GM23338 (cell line): ENCODE measurements at regions not wholly inside any gene's neighbourhood (a gene's known extent, or its start where the extent isn't known, plus 50 kb on each side); places are given as distances from the start of the nearest gene placed in this dataset.

Experiments used
- ATAC-seq: fragments of 200-7000 bp; cut with Tn5 transposase; 3 replicates; pipeline ENCODE4 v1.9.1; 2020
- DNase-seq: peaks from one replicate; pipeline ENCODE4 v3.0.0-alpha.2; 2015; ENCODE audit warnings: low spot score
- H2AFZ ChIP-seq: fragments of 200-600 bp; sonication (generic); 2 replicates; pipeline ENCODE4 v1.8.0; 2016; ENCODE audit warnings: antibody characterized with exemption, mild to moderate bottlenecking, moderate library complexity
- H3F3A ChIP-seq: fragments of 200-600 bp; sonication (generic); replicated peaks from 2 replicates; pipeline ENCODE4 v1.8.0; 2017; ENCODE audit warnings: antibody characterized with exemption, mixed run types, low read depth
- H3K27ac ChIP-seq: fragments of 200-600 bp; sonication (generic); 2 replicates; pipeline ENCODE4 v1.6.1; 2016; ENCODE audit warnings: low read depth
- H3K27me3 ChIP-seq: fragments of 200-600 bp; sonication (generic); 2 replicates; pipeline ENCODE4 v1.8.0; 2016; ENCODE audit warnings: mild to moderate bottlenecking, mixed run types, moderate library complexity; ENCODE audit not compliant: insufficient read depth
- H3K36me3 ChIP-seq: fragments of 200-600 bp; sonication (generic); 2 replicates; pipeline ENCODE4 v1.8.0; 2016; ENCODE audit warnings: mild to moderate bottlenecking; ENCODE audit not compliant: insufficient read depth
- H3K4me1 ChIP-seq: fragments of 200-600 bp; sonication (generic); 2 replicates; pipeline ENCODE4 v1.8.0; 2016; ENCODE audit warnings: mild to moderate bottlenecking, moderate library complexity; ENCODE audit not compliant: insufficient read depth
- H3K4me2 ChIP-seq: fragments of 200-600 bp; sonication (generic); 2 replicates; pipeline ENCODE4 v1.7.1; 2017; ENCODE audit warnings: mixed run types
- H3K4me3 ChIP-seq: fragments of 200-600 bp; sonication (generic); 2 replicates; pipeline ENCODE4 v1.6.1; 2016; ENCODE audit warnings: mixed run types
- H3K79me2 ChIP-seq: fragments of 200-600 bp; sonication (generic); replicated peaks from 2 replicates; pipeline ENCODE4 v1.8.0; 2017; ENCODE audit warnings: mild to moderate bottlenecking; ENCODE audit not compliant: insufficient read depth
- H3K9me2 ChIP-seq: fragments of 200-600 bp; sonication (generic); 2 replicates; pipeline ENCODE4 v1.8.0; 2017; ENCODE audit not compliant: insufficient read depth
- H4K20me1 ChIP-seq: fragments of 200-600 bp; sonication (generic); replicated peaks from 2 replicates; pipeline ENCODE4 v1.8.0; 2017; ENCODE audit warnings: mild to moderate bottlenecking; ENCODE audit not compliant: insufficient read depth
- H3K27ac Mint-ChIP-seq: 2 replicates; pipeline ENCODE4 v1.8.0; 2020; ENCODE audit warnings: inconsistent platforms, mild to moderate bottlenecking, moderate library complexity, mixed read lengths
- H3K27me3 Mint-ChIP-seq: 3 replicates; pipeline ENCODE4 v1.8.0; 2022; ENCODE audit warnings: low read depth, mild to moderate bottlenecking, moderate library complexity, mixed read lengths, inconsistent platforms; ENCODE audit not compliant: insufficient read depth, poor library complexity
- H3K36me3 Mint-ChIP-seq: 3 replicates; pipeline ENCODE4 v1.8.0; 2021; ENCODE audit warnings: low read depth, mild to moderate bottlenecking, inconsistent platforms, moderate library complexity, mixed read lengths
- H3K4me1 Mint-ChIP-seq: 3 replicates; pipeline ENCODE4 v1.8.0; 2020; ENCODE audit warnings: mild to moderate bottlenecking, inconsistent platforms, mixed read lengths
- H3K4me3 Mint-ChIP-seq: 3 replicates; pipeline ENCODE4 v1.8.0; 2021; ENCODE audit warnings: moderate library complexity, mild to moderate bottlenecking, inconsistent platforms, mixed read lengths
- H3K9me3 Mint-ChIP-seq: 3 replicates; pipeline ENCODE4 v1.8.0; 2020; ENCODE audit warnings: moderate library complexity, mild to moderate bottlenecking, inconsistent platforms, mixed read lengths
- CREB1 ChIP-seq: fragments of 250-450 bp; sonication (Bioruptor Pico); IDR thresholded peaks from 2 replicates; pipeline ENCODE4 v1.5.0; 2020; ENCODE audit warnings: low read depth, mild to moderate bottlenecking, moderate library complexity
- ETS1 ChIP-seq: IDR thresholded peaks from 2 replicates; pipeline ENCODE4 v1.6.1; 2016; ENCODE audit warnings: antibody characterized with exemption
- EZH2 ChIP-seq: fragments of 200-600 bp; sonication (generic); IDR thresholded peaks from one replicate; pipeline ENCODE4 v1.8.0; 2017; ENCODE audit warnings: antibody characterized with exemption, mild to moderate bottlenecking, low read depth; ENCODE audit not compliant: unreplicated experiment
- EZH2phosphoT487 ChIP-seq: fragments of 200-600 bp; sonication (generic); IDR thresholded peaks from one replicate; pipeline ENCODE4 v1.8.1; 2018; ENCODE audit warnings: antibody characterized with exemption; ENCODE audit not compliant: unreplicated experiment
- JUNB ChIP-seq: IDR thresholded peaks from one replicate; pipeline ENCODE4 v1.6.1; 2016; ENCODE audit warnings: antibody characterized with exemption; ENCODE audit not compliant: unreplicated experiment
- NANOG ChIP-seq: IDR thresholded peaks from 2 replicates; pipeline ENCODE4 v1.6.1; 2016; ENCODE audit warnings: antibody characterized with exemption, borderline replicate concordance
- REST ChIP-seq: IDR thresholded peaks from one replicate; pipeline ENCODE4 v1.6.1; 2018; ENCODE audit warnings: antibody characterized with exemption; ENCODE audit not compliant: unreplicated experiment
- ZNF331 ChIP-seq: fragments of 250-450 bp; sonication (Bioruptor Pico); IDR thresholded peaks from 2 replicates; pipeline ENCODE4 v1.5.0; 2020; ENCODE audit warnings: low read depth, mild to moderate bottlenecking, moderate library complexity
- ZNF462 ChIP-seq: fragments of 250-450 bp; sonication (Bioruptor Pico); IDR thresholded peaks from 2 replicates; pipeline ENCODE4 v1.5.0; 2020; ENCODE audit warnings: mild to moderate bottlenecking, moderate library complexity

GRCh38 chr10:4650582-4650981 lies 175.4 kb upstream of the AKR1E2 start:
- H4K20me1 ChIP-seq: no peaks in the 10 kb centered on the region
- peaks cover 27% of the 10 kb centered on the region; the same call in 2 of the 3 replicates for H3K4me1 Mint-ChIP-seq
- H3K27ac Mint-ChIP-seq: no peak overlapping the region
- DNase-seq (no peak), ATAC-seq (no peak)
- TF ChIP-seq REST: no peak
- no peak for TF ChIP-seq CREB1 (CRISPR knock-in tag)
- no peak for TF ChIP-seq EZH2phosphoT487
- no peak for TF ChIP-seq ZNF331 (CRISPR knock-in tag)
- no peak for TF ChIP-seq EZH2
- TF ChIP-seq ZNF462: no peak
- no peak for TF ChIP-seq JUNB
- no peak for TF ChIP-seq ETS1
- no peak for TF ChIP-seq NANOG
- no peaks in the 10 kb centered on the region for H3F3A ChIP-seq
- no peak overlapping the region for H3K27ac ChIP-seq
- no peak overlapping the region for H3K4me3 ChIP-seq
- peaks cover 2% of the 10 kb centered on the region for H3K27me3 Mint-ChIP-seq
- H3K36me3 ChIP-seq: no peaks in the 10 kb centered on the region
- no peaks in the 10 kb centered on the region for H3K79me2 ChIP-seq
- H3K4me2 ChIP-seq: no peak overlapping the region
- no peaks in the 10 kb centered on the region for H3K36me3 Mint-ChIP-seq
- 0 out of 2 replicates have a peak, but pooled peaks cover 3% of the 10 kb centered on the region for H3K9me2 ChIP-seq
- no peak overlapping the region for H3K4me3 Mint-ChIP-seq
- peaks cover 19% of the 10 kb centered on the region for H3K4me1 ChIP-seq
- H2AFZ ChIP-seq: no peak overlapping the region
- no peaks in the 10 kb centered on the region for H3K27me3 ChIP-seq
- H3K9me3 Mint-ChIP-seq: no peaks in the 10 kb centered on the region
